Upper lobe of left lung (tissue), 6 donors: ENCODE measurements at regions not wholly inside any gene's neighbourhood (a gene's known extent, or its start where the extent isn't known, plus 50 kb on each side); places are given as distances from the start of the nearest gene placed in this dataset.

ENCODE experiments used
- ATAC-seq, 2 donors: fragments of 200-7000 bp; cut with Tn5 transposase; one replicate each; pipeline ENCODE4 v1.9.1; 2022; ENCODE audit warnings: mild to moderate bottlenecking in 2 of 2, moderate library complexity in 2 of 2; ENCODE audit not compliant: low FRiP score in 2 of 2
- DNase-seq, 2 donors: peaks; one replicate each; pipeline ENCODE4 v3.0.0-alpha.2; 2019 to 2020
- H3K27ac ChIP-seq, 4 donors: fragments of 200-600 bp; sonication (generic); one replicate each; pipeline ENCODE4 v1.5.1; 2016 to 2019
- H3K27me3 ChIP-seq, 4 donors: fragments of 200-600 bp; sonication (generic); one replicate each; pipeline ENCODE4 v1.5.1; 2017 to 2019
- H3K36me3 ChIP-seq, 4 donors: fragments of 200-600 bp; sonication (generic); one replicate each; pipeline ENCODE4 v1.5.1; 2016 to 2019
- H3K4me1 ChIP-seq, 4 donors: fragments of 200-600 bp; sonication (generic); one replicate each; pipeline ENCODE4 v1.5.1; 2018 to 2019
- H3K4me3 ChIP-seq, 4 donors: fragments of 200-600 bp; sonication (generic); one replicate each; pipeline ENCODE4 v1.5.1; 2017 to 2019; ENCODE audit warnings: mild to moderate bottlenecking in 2 of 4, moderate library complexity in 1 of 4
- H3K9me3 ChIP-seq, 4 donors: fragments of 200-600 bp; sonication (generic); one replicate each; pipeline ENCODE4 v1.5.1; 2018 to 2019
- CTCF ChIP-seq, 6 experiments: fragments of 450-650 bp in 4 of 6; fragments of 200-600 bp in 2 of 6; sonication (generic) in 2 of 6; IDR thresholded peaks; one replicate each; pipeline ENCODE4 v1.5.1; 2016 to 2019; ENCODE audit warnings: antibody characterized with exemption in 6 of 6
- EP300 ChIP-seq, 4 donors: sonication (generic); formaldehyde crosslinking; IDR thresholded peaks; one replicate each; pipeline ENCODE4 v1.5.1; 2017; ENCODE audit warnings: antibody characterized with exemption in 4 of 4, control low read depth in 2 of 4
- POLR2A ChIP-seq, 4 donors: fragments of 450-650 bp; IDR thresholded peaks; one replicate each; pipeline ENCODE4 v1.5.1; 2016 to 2017; ENCODE audit warnings: antibody characterized with exemption in 4 of 4, mild to moderate bottlenecking in 2 of 4
- POLR2AphosphoS5 ChIP-seq, 2 donors: sonication (generic); formaldehyde crosslinking; IDR thresholded peaks; one replicate each; pipeline ENCODE4 v1.5.1; 2017; ENCODE audit warnings: antibody characterized with exemption in 2 of 2
- WGBS, 2 donors: methylation state at CpG; one replicate each; pipeline ENCODE4 v1.1.5; 2017 to 2018; 5-methylcytosine and 5-hydroxymethylcytosine counted together
- donor health status: DM: no; HTN: no; CAD: no; lungs with moderate emphysema.
- donor health status: DM: no; HTN: yes; CAD: no; lungs with severe emphysema.

DNA sequence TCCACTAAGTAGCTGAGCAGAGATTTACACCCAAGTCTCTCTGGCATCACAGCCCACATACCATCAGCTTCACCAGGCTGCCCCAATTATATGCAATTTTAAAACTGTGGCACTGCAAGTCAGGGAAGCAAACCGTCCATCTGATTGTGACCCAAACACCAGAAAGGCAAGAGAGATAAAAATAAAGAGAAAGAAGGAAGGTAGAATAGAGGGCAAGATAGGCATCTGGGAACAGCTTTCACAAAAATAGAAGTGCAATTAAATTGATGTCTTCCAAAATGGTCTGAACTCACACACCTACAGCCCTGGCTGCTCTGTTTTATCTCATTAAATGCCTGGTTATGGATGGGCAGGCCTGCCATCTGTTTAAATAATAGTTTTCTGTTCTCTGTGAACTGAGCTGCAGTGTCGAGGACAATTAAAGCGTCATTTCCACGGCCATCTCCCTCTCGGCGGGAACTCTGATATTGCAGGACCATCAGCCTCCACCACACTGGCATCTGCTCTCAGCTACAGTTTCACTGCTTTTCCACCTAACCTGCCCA is 509.1 kb downstream of the INHBA start:
- H3K9me3 ChIP-seq = no peaks in the 10 kb centered on the region
- ATAC-seq (no peak), DNase-seq (no peak)
- no peaks in the 10 kb centered on the region for H3K36me3 ChIP-seq
- TF ChIP-seq EP300 (IDR thresholded peaks at IDR 0.05) = no peak
- H3K4me3 ChIP-seq = no peak overlapping the region
- 87 to 89% methylated on average over 6 of the region's 6 CpGs for WGBS, 2 donors
- no peaks in the 10 kb centered on the region for H3K4me1 ChIP-seq
- no peaks in the 10 kb centered on the region for H3K27me3 ChIP-seq
- no peak overlapping the region for H3K27ac ChIP-seq

DNA sequence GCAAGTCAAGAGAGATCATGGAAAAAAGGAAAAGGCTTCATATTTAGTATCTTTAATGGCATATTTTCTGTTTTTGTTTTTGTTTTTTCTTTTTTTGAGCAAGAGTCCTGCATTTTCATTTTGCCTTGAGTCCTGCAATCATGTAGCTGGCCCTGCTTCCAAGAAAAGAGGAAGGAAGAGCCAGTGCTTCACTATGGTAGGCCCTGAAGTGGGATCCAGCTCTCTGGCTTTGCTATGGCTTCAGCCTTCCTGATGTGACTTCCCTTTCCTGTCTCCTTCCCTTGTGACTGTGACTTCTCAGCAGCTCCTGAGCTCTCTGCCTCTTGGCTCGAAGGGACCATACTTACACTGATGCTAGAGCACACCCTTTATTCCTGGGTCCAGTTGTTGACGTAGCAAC is 512.3 kb downstream of the INHBA start:
- DNase-seq (no peak), ATAC-seq (no peak)
- no peaks in the 10 kb centered on the region for H3K4me1 ChIP-seq
- no peak overlapping the region for H3K4me3 ChIP-seq
- H3K9me3 ChIP-seq = no peaks in the 10 kb centered on the region
- WGBS, 2 donors = 45 to 46% methylated on average over 2 of the region's 2 CpGs
- no peak overlapping the region for H3K27ac ChIP-seq
- H3K36me3 ChIP-seq = no peaks in the 10 kb centered on the region
- TF ChIP-seq EP300 (IDR thresholded peaks at IDR 0.05) = no peak
- no peak for TF ChIP-seq POLR2A (IDR thresholded peaks at IDR 0.05)
- TF ChIP-seq POLR2AphosphoS5 (IDR thresholded peaks at IDR 0.05) = no peak
- no peak for TF ChIP-seq CTCF (IDR thresholded peaks at IDR 0.05)
- H3K27me3 ChIP-seq = no peaks in the 10 kb centered on the region

DNA sequence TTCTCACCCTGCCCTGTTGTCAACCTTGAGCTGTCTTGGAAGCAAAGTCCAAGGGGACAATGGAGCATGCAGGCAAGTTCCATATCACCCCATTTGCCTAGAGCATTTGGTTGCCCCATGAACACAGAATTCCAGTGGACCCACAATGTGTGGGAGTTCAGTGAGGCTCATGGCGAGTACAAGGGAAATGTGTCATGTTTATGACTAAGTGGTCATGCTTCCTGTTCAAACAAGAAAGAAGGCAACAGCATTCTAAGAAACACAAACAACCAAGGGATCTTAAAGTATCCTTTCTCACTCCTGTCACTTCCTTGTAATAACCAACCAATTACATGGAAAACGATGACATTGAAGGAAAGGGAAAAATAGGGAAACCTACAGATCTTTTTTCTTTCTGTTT is 513.0 kb downstream of the INHBA start:
- Histone ChIP-seq H3K4me1 (no peaks in the 10 kb centered on the region), H3K36me3 (no peaks in the 10 kb centered on the region), H3K4me3 (no peak overlapping the region), H3K9me3 (no peaks in the 10 kb centered on the region), H3K27ac (no peak overlapping the region), H3K27me3 (no peaks in the 10 kb centered on the region)
- TF ChIP-seq POLR2A (IDR thresholded peaks at IDR 0.05) (no peak), EP300 (IDR thresholded peaks at IDR 0.05) (no peak), CTCF (IDR thresholded peaks at IDR 0.05) (no peak), POLR2AphosphoS5 (IDR thresholded peaks at IDR 0.05) (no peak)
- WGBS, 2 donors = 63 to 70% methylated on average over 2 of the region's 2 CpGs
- ATAC-seq (no peak), DNase-seq (no peak)

DNA sequence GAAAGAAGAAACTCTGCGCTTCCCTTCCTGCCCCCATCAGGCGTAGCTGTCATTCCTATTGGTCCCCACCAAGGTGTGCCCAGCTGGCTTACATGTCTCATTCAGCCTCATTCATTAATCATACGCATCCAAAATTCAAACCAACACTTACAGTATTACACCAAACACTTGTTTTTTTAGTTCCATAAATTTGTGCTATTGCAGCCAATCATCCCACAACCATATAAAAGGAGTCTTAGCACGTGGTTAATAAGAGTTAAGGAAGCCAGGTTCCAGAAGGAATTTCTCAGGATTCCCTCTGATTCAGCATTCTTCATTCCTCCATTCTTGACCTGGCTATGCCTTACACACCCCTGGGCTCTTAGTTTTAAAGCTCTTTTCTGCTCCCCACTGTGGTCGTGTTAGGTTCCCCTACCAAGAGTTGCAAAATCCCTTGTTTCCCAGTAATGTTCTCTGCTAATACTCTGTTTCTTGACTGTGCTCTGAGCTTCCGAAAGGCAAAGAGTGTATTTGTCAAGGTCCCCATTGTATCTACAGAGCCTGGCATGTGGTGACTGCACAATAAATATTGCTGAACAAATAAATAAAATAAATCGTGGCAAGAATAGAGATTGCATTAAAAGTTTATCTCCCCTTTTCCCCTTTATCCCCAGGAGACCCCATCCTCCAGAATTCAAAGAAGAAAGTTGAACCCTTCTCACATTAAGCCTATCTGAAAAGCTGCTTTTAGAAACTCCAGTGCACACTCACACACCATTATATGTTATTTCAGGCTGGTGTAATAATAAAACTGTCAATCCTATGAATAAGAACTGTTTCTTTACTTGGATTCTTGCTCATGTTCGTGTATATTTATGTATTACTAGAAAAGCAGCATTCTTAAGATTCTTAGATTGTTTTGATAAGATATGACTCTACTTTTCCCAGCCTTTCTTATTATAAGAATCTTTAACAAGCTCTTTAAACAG is 514.4 kb downstream of the INHBA start:
- ATAC-seq = no peak
- TF ChIP-seq POLR2AphosphoS5 (IDR thresholded peaks at IDR 0.05) (no peak), POLR2A (IDR thresholded peaks at IDR 0.05) (no peak), CTCF (IDR thresholded peaks at IDR 0.05) (no peak), EP300 (IDR thresholded peaks at IDR 0.05) (no peak)
- 56 to 57% methylated on average over 8 of the region's 8 CpGs for WGBS, 2 donors

GRCh38 chr7:41187322-41187721 is 515.6 kb downstream of the INHBA start:
- DNase-seq (no peak), ATAC-seq (no peak)
- Histone ChIP-seq H3K4me1 (no peaks in the 10 kb centered on the region), H3K27me3 (no peaks in the 10 kb centered on the region), H3K27ac (no peak overlapping the region), H3K9me3 (no peaks in the 10 kb centered on the region), H3K4me3 (no peak overlapping the region), H3K36me3 (no peaks in the 10 kb centered on the region)
- TF ChIP-seq EP300 (IDR thresholded peaks at IDR 0.05) (no peak), CTCF (IDR thresholded peaks at IDR 0.05) (no peak), POLR2AphosphoS5 (IDR thresholded peaks at IDR 0.05) (no peak), POLR2A (IDR thresholded peaks at IDR 0.05) (no peak)
- WGBS, 2 donors = 57 to 66% methylated on average over 4 of the region's 4 CpGs

More for the DNA sequence above, 514.4 kb downstream of the INHBA start:
- H3K4me1 ChIP-seq = no peaks in the 10 kb centered on the region
- no peaks in the 10 kb centered on the region for H3K36me3 ChIP-seq
- no peak overlapping the region for H3K27ac ChIP-seq
- no peaks in the 10 kb centered on the region for H3K9me3 ChIP-seq
- DNase-seq = no peak
- H3K27me3 ChIP-seq = no peaks in the 10 kb centered on the region
- no peak overlapping the region for H3K4me3 ChIP-seq
